ENCODE measurements at regions not wholly inside any gene's neighbourhood (a gene's known extent, or its start where the extent isn't known, plus 50 kb on each side); places are given as distances from the start of the nearest gene placed in this dataset.

DNA sequence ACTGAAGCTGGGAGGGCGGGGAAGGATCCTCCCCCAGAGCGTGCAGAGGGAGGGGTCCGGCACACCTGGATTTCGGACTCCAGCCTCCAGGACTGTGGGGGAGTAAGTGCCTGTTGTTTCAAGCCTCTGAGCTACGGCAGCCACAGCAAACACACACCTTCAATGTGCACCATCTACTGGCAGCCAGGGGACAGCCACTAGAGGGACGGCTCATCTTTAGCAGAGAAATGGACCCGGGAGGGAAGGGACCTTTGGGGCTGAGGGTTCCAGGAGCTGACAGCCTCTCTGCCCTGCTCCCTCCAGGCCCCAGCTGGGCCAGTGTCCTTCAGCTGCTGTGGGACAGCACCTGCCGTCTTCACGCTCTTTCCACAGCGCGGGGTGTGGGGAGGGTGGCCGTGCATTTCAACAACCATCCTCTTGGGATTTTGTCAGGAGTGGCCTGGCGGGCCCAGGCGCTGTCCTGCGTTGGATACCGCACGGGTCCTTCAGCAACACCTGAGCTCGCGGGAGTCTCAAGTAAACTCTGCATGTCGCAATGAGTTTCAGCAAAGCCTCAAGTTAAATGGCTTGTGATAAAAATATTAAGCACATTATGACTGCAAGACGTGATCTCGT, 209.2 kb upstream of the C14orf180 start:
- peak; percentile 71 for DNase-seq (ENCODE audit: low read depth, low spot score)

DNA sequence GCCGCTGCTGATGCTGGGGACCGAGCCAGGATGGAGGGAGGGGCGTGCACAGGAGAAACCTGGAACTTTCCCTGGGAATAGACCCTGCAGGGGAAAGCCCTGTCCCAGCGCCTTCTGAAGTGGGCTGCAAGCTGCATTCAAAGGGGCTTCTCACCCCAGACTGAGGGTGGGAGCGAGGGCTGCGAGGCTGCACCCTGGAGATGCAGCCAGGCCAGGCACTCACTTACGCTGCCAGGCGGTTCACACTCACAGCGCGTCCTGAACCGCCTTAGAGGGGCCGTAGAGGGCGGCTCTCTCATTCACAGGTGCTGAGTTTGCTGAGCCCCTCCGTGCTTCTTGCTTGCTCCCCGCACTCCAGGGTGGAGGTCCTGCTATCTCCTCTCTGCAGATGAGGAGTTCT, 208.5 kb upstream of the C14orf180 start:
- DNase-seq (ENCODE audit: low read depth, low spot score): no peak

DNA sequence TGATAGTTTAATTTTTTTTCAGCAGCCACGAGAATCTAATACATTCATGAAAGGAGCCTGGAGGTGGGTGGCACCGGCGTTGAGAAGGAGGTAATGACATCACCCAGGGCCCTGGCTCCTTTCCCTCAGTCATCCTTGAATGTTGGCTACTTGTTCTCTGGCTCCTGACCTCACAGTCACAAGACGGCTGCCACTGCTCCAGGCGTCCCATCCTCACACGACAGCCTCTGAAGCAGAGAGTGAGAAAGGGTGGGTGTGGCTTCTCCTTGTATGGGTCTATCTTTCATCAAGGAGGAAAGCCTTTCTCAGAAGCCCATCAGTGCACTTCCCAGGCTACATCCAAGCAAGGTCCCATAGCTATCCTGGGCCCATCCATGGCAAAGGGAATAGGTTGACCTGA, 207.6 kb upstream of the C14orf180 start:
- DNase-seq (ENCODE audit: low read depth, low spot score): no peak

DNA sequence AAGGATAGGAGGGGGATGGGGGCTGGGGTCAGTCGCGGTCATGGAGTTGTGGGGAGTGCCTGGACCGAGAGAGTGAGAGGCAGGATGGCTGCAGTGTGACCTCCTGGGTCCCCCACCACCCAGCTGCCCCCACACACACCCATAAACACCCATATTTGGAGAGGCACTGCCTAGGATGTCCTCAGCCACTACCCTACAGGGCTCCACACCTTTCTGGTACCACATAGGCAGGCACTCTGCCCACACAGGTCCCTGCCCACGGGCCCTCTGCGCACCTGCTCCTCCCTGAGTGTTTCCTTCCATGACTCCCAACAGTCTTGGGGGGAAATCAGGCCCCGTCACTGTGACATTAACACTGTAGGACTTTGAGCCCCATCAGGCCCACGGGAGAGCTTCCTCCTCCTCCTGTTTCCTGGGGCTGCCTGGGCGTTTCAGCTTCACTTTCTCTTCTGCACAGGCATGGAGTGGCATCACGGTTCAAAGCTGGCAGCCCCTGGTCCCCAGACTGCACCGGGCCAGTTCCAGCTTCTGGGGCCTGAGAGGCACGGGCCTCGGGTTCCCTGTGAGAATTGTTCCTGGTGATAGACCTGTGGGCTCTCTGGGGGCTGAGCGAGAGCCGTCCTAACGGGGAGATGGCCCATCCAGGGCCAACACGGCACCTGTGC, 207.0 kb upstream of the C14orf180 start:
- no peak for DNase-seq (ENCODE audit: low read depth, low spot score)

DNA sequence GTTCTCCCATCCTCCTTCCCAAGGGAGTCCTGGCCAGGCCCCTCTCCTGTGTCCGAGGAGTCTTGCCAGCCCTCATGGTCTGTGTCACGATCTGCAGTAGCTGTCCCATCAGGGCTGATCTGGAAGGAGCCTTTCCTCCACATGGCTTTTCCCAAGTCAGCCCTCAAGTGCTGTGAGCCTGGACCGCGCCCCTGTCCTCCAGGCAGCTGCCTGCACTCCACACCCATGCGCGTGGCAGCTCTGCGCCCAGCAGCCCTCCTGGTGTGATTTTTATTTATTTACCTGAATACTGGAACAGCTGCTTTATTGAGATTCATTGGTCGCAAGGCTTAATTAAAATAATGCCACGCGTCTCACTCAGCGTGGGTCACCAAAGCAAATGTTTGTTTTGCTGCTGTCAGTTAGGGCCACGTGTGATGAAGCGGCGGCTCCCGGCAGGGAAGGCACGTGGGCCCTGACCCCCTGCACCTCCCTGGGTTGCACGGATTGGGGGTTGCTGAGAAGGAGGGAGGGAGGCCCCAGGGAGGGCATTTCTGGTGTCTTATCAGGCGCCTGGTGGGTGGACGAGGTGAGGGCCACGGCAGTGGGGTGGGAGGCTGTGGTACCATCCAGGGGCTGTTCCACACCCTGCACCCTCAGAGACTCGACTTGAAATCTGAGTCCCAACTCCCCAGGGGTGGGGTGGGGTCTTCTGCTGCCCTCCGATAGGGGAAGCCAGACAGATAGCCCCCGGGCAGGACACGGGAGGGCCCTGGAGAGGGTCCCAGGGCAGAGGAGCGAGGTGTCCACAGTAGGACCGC, 206.3 kb upstream of the C14orf180 start:
- DNase-seq (ENCODE audit: low read depth, low spot score): no peak

DNA sequence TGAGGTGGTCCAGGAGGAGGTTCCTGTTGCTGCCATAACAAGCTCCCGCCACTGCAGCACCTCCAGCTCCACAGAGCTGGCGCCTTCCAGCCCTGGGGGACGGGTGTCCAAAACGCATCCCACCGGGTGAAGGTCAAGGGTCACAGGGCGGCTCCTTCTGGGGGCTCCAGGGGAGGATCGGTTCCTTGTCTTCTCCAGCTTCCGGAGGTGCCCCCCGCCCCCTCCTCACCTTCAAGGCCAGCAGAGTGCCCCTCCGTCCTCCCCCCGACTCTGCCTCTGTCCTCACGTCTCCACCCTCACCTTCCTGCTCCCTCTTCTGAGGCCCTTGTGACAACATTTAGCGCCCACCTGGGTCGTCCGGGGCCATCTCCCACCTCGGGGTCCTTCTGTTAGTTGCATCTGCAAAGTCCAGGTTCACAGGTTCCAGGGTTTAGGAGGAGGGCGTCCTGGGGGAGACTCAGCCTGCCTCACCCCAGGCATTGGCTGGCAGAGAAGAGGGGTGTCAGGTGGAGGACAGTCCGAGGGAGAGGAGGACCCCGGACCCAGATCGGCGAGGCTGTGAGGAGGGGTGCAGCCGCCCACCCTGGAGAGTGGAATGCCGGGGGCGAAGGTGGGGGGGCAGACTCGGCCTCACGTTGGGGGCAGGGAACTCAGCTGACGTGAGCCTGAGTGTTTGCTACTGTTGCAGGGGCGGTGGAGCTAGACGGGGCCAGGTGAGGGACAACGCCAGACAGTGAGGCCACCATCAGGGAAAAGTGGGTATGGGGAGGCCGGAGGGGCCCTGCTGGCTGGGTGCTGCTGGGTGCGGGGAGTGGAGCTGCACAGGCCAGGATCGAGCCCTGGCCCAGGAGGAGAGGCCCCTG, 205.5 kb upstream of the C14orf180 start:
- no peak for DNase-seq (ENCODE audit: low read depth, low spot score)

DNA sequence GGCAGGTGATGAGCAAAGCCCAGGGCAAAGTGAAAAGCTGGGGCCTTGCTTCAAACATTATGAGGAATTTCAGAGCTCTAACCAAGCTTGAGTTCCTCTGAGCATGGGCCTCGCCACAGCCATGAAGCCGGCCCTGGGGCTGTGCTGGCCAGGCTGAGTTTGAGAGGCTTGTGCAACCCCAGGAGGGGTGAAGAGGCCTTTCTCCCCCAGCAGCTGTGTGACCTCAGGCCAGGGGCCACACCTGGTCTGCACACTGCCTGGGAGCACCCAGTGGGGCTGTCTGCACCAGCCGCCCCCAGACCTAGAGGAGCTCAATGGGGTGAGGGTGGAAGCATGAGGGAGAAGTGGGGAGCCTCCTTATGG, 204.9 kb upstream of the C14orf180 start:
- no peak for DNase-seq (ENCODE audit: low read depth, low spot score)

DNA sequence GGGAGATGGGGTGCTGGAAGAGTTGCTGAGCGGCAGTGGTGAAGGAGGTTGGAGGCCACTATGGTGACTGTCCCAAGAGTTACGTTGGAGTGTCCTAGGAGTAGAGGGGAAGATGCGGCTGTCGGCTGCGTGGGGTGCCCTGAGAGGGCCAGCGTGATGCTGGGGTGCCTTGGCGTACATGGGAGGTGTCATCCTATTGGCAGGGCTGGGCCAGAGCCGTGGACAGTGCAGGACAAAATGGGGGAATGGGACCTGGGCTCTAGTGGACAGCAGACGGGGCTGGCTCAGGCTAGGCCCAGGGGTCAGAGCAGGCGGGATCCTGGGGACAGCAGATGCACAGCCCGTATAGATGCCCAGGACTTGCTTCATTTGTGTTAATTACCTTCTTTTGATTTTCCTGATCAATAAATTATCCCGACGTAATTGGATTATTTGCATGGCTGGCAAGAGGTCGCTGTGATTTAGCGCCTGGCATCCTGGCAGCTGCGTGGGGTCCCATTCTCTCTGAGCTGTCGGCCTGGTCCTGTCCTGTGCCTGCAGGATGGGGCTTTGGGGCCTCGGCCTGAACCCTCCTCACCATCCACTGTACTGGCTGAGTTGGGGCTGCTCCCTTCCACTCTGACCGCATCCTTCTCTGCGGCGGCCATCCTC, 203.9 kb upstream of the C14orf180 start:
- DNase-seq (ENCODE audit: low read depth, low spot score): no peak

DNA sequence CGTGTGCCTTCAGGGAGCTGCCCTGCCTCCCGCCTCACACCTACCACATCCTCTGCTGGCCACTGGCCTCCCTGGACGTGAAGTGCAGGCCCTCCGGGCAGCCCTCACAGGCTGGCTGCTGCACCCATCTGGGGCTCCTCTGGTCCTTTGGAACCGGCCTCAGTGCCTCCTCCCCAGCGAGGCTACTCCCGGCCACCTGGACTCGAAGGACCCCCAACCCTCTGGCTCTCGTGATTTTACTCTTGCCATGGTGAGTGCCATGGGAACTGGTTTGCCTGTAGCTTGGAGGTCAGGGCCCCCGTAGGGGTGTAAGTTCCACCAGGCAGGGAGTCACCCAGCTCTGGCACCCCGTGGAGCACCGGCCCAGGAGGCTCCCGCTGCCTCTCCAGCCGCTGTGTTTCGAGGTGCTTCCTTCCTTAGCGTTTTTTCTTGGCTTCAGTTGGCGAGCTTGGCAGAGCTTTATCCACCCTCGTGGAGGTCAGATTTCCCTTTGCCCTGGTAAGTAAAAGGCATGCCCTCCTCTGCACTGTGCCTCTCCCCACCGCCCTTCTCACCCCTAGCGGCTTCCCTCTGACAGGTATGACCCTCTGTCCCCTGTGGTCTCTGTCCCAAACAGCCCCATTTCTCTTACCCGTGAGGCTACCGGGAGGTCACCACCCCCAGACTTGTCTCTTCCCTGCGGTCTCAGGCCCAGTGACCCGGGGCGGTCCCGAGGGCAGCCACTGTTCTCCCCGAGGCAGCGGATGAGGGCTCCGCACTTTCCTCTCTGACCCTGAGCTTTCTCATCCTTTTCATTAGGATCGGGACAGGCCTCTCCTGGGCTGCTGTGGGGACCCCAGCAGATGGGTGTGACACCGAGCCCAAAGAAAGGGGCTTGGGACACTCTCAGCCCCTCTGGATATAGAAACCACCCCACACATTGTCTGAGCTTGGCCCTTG, 203.1 kb upstream of the C14orf180 start:
- no peak for DNase-seq (ENCODE audit: low read depth, low spot score)

DNA sequence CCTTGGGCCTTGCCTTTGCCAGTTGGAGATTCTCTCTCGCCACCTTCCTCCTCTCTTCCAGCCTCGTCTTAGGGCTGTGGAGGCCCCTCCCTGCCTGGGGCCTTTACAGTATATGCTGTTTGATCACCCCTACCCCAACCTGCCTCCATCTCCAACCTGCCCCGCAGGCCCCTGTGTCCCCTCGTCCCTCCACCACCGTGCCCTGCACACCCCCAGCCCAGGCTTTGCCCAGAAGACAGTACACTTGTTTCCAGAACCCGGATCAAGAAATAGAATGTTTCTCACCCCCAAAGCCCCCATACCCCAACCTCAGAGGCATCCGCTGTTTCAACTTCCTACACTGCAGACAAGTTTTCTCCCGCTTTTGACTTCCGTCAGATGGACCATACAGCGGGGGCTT, 202.3 kb upstream of the C14orf180 start:
- DNase-seq (ENCODE audit: low read depth, low spot score): no peak

DNA sequence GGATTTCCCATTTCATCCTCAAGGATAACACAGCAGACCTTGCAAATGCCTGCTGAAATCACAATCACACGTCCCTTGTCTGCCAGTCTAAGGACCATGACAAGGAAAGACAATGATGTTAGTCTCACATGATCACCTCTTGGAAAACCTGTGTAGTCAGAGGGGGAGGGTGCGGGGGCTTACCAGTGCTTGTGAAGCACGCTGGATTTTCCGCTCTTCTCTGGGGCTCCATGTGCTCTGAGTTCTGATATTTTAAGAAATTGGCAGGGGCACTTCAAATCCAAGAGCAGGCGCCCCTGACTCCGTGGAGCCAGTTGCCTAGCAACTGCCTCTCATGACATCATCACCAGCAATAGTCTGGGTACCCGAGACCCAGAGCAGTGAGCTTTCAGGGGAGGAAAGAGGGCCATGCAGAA, 200.9 kb upstream of the C14orf180 start:
- DNase-seq (ENCODE audit: low read depth, low spot score): no peak

DNA sequence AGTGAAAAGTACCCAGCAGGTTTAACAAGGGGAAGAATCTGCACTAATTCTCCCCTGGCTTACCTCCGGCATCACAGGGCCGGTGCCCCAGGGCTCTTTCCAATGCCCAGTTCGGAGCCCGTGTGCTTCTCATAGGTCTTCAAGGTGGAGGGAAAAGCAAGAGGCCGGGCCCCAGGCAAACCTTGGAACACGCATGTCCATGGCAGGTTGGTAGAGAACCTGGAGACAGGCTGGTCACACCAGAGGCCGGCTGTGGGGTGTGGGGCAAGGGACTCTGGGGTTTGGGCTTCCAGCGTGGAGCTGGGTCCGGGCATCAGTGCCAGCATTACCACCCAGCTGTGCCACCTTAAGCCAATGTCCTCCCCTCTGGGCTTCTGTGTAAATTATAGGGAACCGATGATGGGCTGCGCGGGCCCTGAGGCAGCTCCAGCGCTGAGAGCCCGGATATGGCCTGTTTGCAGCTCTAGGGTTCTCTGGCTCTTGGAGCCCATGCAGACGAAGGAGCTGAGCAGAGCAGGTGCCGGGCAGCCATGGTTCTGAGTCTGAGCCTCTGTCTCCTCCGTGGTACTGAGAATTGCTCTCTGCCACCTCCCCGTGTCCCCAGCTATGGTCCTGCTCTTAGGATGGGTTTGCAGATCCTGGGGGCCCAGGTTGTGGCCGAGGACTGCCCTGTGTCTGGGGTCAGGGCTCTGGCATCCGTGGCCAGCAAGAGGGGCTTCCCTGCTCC, 197.0 kb upstream of the C14orf180 start:
- no peak for DNase-seq (ENCODE audit: low read depth, low spot score)

DNA sequence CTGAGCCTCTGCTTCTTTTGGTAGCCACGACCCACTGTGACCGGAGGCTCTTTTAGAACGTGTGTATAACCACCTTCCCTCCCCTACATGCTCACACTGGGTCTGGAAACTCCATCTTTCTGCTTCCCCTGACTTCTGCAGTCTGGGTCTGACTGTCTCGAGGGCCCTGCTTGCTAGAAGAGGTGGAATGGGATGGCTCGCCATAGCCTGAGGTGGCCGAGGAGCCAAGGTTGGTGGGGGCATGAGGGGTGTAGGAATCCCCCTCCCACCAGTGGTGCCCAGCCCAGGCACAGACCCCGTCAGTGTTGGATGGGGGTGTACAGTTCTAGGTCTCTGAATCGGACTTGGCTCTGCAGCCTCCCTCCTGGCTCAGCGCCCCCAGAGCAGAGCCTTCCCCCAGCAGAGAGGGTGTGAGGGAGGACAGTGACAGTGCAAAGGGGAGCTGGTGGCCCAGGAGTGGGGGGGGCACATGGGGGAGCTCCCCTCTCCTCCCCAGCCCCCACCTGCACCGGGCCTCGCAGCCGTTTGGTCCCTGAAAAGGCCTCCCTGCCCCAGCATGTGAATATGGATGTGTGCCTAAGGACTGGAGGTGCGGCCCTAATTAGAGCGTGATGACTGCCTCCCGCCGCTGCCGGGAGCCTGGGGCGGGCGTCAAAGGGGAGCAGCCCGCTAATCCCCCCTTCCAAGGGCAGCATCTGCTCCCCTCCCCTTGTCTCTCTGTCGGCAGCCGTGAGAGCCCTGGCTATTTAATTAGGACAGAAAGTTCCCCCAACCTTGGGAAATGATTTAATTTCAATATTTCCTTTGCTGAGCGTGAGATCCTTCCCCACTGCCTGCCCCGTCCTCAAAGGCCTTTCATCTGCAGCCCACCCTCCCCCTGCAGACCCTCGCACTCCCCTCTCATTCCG, 196.2 kb upstream of the C14orf180 start:
- DNase-seq (ENCODE audit: low read depth, low spot score): no peak

DNA sequence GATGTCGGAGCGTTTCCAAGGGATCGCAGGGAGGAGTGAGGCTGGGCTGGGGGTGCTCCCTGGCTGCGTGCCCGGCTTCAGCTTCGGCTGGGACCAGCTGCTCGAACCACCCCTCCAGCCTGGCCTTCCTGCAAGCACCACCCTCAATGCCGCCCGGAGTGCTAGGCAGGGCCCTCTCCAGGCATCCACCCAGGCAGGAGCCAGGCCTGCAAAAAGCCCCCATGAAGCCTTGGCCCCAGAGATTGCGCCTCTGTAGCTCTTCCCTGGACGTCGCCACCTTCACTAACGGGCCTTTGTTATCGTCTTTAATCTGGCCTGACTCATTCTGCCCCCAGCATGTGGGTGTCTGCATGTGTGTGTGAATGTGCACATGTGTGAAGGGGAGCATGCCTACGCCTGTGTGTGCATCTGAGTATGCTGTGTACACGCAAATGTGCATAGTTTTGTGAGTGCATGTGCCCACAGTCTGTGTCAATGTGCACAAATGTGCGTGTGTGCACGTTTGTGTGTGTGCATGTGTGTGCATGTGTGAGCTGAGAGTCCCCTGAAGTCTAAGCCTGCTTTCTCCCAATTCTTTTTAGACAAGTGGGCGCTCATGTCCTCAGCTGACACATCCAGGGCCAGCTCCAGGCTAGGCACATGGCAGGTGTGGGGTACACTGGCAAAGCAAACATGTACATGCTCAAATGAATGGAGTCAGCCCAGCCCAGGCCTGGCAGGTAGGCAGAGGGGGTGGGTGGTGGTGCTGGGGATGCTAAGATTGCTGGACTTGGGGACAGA, 195.4 kb upstream of the C14orf180 start:
- no peak for DNase-seq (ENCODE audit: low read depth, low spot score)

DNA sequence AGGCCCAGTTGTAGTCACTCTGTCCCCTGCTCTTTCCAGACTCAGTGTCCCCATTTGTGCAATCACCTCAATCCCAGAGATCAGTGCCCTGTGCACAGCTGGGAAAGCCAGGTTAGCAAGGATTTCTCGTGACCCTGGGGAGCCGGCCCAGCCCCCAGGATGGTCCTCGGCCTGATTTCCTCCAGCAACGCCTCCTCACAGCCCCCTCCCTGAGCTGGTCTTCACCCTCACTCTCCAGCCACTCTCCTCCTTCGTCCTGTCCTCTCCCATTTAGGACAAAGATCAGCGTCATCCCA, 194.8 kb upstream of the C14orf180 start:
- no peak for DNase-seq (ENCODE audit: low read depth, low spot score)

DNA sequence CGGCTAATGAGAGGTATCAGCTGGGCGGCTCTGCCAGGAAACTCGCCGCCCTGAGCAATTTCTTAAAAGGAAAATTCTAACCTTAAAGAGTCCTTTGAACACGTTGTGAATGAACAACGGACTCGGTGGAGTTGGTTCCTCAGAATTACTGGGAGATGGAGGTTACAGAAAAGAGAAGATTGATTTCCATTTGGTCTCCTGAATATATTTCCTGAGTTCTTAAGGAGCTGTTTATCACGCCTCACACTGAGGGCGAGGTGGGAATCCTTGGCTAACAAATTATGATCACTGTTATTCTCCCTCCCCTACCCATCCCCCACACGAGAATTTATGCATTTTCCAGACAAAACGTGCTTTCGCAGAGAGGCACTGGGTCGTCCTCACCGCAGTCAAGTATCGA, 194.5 kb upstream of the C14orf180 start:
- DNase-seq (ENCODE audit: low read depth, low spot score): no peak

DNA sequence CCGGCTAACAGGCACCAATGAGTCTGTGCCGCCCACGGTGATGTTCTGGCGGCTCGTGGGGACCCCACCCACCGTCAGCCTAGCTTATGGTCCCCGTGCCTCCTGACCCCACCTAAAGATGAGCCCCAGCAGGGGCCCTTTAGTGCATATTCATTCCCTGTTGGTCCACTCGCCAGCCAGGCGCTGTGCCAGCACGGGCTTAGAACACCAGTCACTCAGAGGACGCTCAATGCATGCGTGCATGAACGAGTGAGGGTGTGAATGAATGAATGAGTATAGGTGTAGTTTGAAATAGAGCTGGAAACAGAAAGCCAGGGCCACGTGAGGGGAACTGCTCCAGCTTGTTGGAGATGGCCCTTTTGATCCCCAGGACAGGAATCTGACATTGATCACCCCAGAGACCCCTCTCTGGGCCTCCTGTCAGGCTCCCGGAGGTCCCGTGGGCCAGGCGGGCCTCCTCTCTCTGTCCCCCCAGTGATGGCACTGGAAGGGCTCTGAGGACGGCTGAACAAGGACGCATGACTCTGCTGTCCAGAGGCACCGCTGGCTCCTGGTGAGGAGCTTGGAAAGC, 193.9 kb upstream of the C14orf180 start:
- no peak for DNase-seq (ENCODE audit: low read depth, low spot score)

Data from ELF-1 (cell line).